ENCODE measurements at regions not wholly inside any gene's neighbourhood (a gene's known extent, or its start where the extent isn't known, plus 50 kb on each side); places are given as distances from the start of the nearest gene placed in this dataset.

- TF ChIP-seq CTCF (IDR thresholded peaks at IDR 0.05; ENCODE audit: low read depth, low read length): no peak
- DNase-seq (ENCODE audit: extremely low read depth, low read depth): peak; percentile 88
These were observed 90.2 kb upstream of the KLF13 start for GRCh38 chr15:31236184-31237042.

DNA sequence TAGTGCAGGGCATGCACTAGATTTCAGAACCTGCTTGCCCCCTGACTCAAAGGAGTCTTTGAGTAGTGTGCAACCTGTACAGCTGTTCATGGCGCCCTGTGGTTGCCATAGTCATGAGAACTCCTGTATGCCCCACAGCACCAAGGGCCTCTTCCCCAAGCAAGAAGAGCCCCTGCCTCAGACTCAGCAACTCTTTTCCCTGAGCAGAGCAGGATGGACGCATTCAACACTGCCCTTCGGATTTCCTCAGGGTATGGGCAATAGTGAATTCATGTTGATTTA lies 89.7 kb upstream of the KLF13 start:
- TF ChIP-seq CTCF (IDR thresholded peaks at IDR 0.05; ENCODE audit: low read depth, low read length): no peak
- no peak for DNase-seq (ENCODE audit: extremely low read depth, low read depth)

- DNase-seq (ENCODE audit: extremely low read depth, low read depth): no peak
- no peak for TF ChIP-seq CTCF (IDR thresholded peaks at IDR 0.05; ENCODE audit: low read depth, low read length)
These were observed 87.7 kb upstream of the KLF13 start for GRCh38 chr15:31238906-31239305.

- no peak for TF ChIP-seq CTCF (IDR thresholded peaks at IDR 0.05; ENCODE audit: low read depth, low read length)
- DNase-seq (ENCODE audit: extremely low read depth, low read depth): no peak
These were observed 87.2 kb upstream of the KLF13 start for GRCh38 chr15:31239409-31239808.

- no peak for TF ChIP-seq CTCF (IDR thresholded peaks at IDR 0.05; ENCODE audit: low read depth, low read length)
- no peak for DNase-seq (ENCODE audit: extremely low read depth, low read depth)
These were observed 84.6 kb upstream of the KLF13 start for GRCh38 chr15:31241888-31242522.

- no peak for TF ChIP-seq CTCF (IDR thresholded peaks at IDR 0.05; ENCODE audit: low read depth, low read length)
- no peak for DNase-seq (ENCODE audit: extremely low read depth, low read depth)
These were observed 82.7 kb upstream of the KLF13 start for GRCh38 chr15:31243895-31244294.

- DNase-seq (ENCODE audit: extremely low read depth, low read depth): no peak
- no peak for TF ChIP-seq CTCF (IDR thresholded peaks at IDR 0.05; ENCODE audit: low read depth, low read length)
These were observed 81.4 kb upstream of the KLF13 start for GRCh38 chr15:31245135-31245689.

Data from AG09319 (cell line).